HG03354 (cell line): ENCODE measurements at regions not wholly inside any gene's neighbourhood (a gene's known extent, or its start where the extent isn't known, plus 50 kb on each side); places are given as distances from the start of the nearest gene placed in this dataset.
"Not testable (repeated sequence)": the region's sequence is repeated elsewhere in the genome, so short reads cannot be mapped to it uniquely, and the experiment has no call there.

ENCODE experiments used
- ATAC-seq: cut with Tn5 transposase; IDR thresholded peaks from one replicate; pipeline ENCODE4 v1.9.1; 2021; ENCODE audit warnings: mild to moderate bottlenecking; ENCODE audit not compliant: unreplicated experiment, poor library complexity, severe bottlenecking

- no peak for ATAC-seq
Measured at GRCh38 chr6:133778414-133779130, 110.3 kb upstream of the TCF21 start.

DNA sequence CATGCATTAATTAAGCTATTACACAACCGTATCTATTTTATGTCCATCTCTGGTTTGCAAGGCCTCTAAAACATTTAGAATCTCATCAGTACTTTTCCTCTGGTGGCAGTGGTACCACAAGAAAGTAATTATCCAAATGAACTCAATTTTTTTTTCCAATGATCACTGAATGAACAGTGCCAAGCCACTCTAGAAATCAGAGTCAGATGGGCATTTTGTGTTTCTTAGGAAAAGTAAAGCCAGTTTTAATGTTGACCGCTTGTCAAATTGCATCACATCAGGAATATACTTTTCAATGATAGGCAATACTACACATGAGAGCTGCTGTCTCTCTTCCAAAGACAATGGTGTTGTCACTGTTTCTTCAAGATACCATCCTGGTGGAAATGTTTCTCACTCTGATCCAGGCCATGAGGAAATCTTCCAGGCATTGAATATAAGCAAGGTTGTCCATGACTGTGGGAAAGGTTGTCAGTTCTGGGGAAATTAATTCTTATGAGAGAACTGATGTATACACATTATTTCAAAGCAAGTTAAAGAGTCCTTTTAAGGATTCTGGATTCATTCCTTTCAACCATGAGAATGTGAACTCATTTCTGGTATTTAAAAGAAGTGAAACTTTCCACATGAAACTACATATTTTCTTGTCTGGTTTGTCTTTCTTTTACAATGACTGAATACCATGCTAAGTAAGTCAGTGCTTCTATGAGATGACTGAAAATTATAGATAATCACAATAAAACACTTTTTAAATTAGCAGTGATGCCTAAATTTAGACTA, 108.8 kb upstream of the TCF21 start:
- no peak for ATAC-seq

GRCh38 chr6:133786016-133786415, 102.9 kb upstream of the TCF21 start:
- no peak for ATAC-seq

DNA sequence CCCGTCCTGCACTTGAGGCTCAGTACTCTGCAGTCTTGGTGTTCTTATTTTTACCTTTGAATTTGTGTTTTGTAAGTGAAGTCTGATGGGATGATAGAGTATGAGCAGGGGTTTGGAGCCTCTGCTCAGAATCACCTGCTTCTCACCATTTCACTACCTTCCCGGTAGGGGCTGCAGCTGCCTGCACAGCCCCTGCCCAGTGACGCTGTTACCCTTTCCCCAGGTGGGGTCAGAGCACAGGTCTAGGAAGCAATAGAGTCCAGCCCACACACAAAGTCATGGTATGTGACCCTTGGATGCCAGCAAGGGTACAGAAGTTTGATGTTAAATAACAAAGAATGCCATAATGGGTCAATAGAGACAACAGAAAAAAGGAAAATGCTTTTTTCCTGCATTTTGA, 101.8 kb upstream of the TCF21 start:
- ATAC-seq = no peak

GRCh38 chr6:133787859-133788505, 100.9 kb upstream of the TCF21 start:
- ATAC-seq = no peak

GRCh38 chr6:133788556-133788955, 100.4 kb upstream of the TCF21 start:
- ATAC-seq = no peak

- ATAC-seq = not testable (repeated sequence)
Measured at GRCh38 chr6:133789449-133789848, 99.5 kb upstream of the TCF21 start.

- ATAC-seq = not testable (repeated sequence)
Measured at GRCh38 chr6:133790756-133791155, 98.2 kb upstream of the TCF21 start.

- not testable (repeated sequence) for ATAC-seq
Measured at GRCh38 chr6:133795051-133795450, 93.9 kb upstream of the TCF21 start.

DNA sequence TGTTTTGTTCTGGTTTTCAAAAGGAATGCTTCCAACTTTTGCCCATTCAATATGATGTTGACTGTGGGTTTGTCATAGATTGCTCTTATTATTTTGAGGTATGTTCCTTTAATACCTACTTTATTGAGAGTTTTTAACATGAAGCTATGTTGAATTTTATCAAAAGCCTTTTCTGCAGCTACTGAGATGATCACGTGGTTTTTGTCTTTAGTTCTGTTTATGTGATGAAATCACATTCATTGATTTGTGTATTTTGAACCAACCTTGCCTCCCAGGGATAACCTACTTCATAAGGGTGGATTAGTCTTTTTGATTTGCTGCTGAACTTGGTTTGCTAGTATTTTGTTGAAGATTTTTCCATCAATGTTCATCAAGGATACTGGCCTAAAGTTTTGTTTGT, 92.7 kb upstream of the TCF21 start:
- no peak for ATAC-seq

GRCh38 chr6:133799043-133799442, 89.9 kb upstream of the TCF21 start:
- no peak for ATAC-seq

DNA sequence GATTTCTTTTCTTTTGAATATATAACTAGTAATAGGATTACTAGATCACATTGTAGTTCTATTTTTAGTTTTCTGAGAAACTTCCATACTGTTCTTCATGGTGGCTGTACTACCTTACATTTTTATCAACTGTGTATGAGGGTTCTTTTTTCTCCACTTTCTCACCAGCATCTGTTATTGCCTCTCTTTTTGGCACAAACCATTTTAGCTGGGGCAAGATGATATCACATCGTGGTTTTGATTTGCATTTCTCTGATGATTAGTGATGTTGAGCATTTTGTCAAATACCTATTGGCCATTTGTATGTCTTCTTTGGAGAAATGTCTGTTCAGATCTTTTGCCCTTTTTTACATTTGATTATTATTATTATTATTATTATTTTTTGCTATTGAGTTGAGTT, 86.1 kb upstream of the TCF21 start:
- ATAC-seq = no peak

GRCh38 chr6:133804265-133804664, 84.6 kb upstream of the TCF21 start:
- ATAC-seq = no peak

- peak; percentile 62 for ATAC-seq
Measured at GRCh38 chr6:133805876-133806275, 83.0 kb upstream of the TCF21 start.

GRCh38 chr6:133806382-133807140, 82.4 kb upstream of the TCF21 start:
- no peak for ATAC-seq

- ATAC-seq = no peak
Measured at GRCh38 chr6:133807501-133807900, 81.4 kb upstream of the TCF21 start.

- no peak for ATAC-seq
Measured at GRCh38 chr6:133809406-133809805, 79.5 kb upstream of the TCF21 start.

- ATAC-seq = no peak
Measured at GRCh38 chr6:133811557-133811956, 77.4 kb upstream of the TCF21 start.

DNA sequence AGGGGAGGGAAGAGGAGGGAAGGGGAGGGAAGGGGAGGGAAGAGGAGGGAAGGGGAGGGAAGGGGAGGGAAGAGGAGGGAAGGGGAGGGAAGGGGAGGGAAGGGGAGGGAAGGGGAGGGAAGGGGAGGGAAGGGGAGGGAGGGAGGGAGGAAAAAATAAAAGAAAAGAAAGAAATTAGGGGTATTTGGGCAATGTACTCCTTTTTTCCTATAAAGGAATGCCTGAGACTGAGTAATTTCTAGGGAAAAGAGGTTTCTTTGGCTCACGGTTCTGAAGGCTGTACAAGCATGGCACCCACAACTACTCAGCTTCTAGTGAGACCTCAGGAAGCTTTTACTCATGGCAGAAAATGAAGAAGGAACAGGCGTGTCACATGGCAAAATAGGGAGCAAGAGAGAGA, 76.5 kb upstream of the TCF21 start:
- ATAC-seq = not testable (repeated sequence)

DNA sequence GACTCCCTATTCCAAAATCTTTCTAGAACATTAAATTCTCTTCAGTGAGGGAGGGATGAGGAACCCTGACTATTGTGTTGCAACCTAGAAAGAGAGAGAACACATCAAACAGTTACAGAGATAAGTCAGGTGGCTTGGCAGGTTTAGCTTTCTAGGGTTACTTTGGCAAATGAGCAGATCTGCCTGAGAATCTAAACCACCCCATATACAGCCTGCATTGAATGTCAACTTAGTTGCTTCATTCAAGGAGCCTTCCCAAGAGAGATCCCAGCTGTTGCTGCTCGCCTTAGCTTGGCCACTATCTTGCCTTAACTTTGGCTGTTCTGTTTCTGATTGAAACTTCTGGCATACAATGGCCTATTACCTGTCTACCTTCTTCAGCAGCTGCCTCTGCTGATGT, 74.7 kb upstream of the TCF21 start:
- ATAC-seq = no peak
